Choroid plexus epithelial cell (primary cell): ENCODE measurements at regions not wholly inside any gene's neighbourhood (a gene's known extent, or its start where the extent isn't known, plus 50 kb on each side); places are given as distances from the start of the nearest gene placed in this dataset.
A peak's percentile ranks its signal among the peaks of the same experiment; 100 is the strongest.

Source experiments
- DNase-seq: peaks from one replicate; pipeline ENCODE4 v3.0.0-alpha.2; 2010; ENCODE audit warnings: low read depth
- H3K4me3 ChIP-seq: 2 replicates; pipeline ENCODE4 v1.5.1; 2011; ENCODE audit warnings: low read depth, mild to moderate bottlenecking, control low read depth, low read length, moderate library complexity
- TF ChIP-seq, protein P1 (sequence below): conservative IDR thresholded peaks from 2 replicates; pipeline ENCODE4 v1.5.1; 2011; ENCODE audit warnings: low read depth, mild to moderate bottlenecking, control low read depth, inconsistent platforms, low read length, moderate library complexity

DNA sequence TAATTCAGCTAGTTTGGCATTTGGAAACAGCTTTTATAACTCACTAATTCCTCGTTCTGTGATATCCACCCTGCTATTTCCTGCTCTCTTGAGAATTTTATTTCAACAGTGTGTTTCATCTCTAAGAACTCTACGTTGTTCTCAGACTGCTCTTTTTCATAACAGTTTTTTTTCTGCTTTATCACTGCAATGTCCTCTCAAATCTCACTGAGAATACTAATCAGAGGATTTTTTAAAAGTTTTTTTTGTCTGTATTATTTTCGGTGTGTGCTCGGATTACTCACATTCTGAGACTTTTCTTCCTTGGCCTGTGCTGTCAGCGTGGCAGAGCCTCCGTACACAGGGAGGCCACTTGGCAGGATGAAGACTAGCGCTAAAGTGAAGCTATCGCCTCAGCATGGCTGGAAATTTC lies 59.4 kb upstream of the NEO1 start:
- peak; percentile 51 for DNase-seq
- H3K4me3 ChIP-seq, result no peak overlapping the region
- TF ChIP-seq, protein P1, sequence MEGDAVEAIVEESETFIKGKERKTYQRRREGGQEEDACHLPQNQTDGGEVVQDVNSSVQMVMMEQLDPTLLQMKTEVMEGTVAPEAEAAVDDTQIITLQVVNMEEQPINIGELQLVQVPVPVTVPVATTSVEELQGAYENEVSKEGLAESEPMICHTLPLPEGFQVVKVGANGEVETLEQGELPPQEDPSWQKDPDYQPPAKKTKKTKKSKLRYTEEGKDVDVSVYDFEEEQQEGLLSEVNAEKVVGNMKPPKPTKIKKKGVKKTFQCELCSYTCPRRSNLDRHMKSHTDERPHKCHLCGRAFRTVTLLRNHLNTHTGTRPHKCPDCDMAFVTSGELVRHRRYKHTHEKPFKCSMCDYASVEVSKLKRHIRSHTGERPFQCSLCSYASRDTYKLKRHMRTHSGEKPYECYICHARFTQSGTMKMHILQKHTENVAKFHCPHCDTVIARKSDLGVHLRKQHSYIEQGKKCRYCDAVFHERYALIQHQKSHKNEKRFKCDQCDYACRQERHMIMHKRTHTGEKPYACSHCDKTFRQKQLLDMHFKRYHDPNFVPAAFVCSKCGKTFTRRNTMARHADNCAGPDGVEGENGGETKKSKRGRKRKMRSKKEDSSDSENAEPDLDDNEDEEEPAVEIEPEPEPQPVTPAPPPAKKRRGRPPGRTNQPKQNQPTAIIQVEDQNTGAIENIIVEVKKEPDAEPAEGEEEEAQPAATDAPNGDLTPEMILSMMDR, result no peak

DNA sequence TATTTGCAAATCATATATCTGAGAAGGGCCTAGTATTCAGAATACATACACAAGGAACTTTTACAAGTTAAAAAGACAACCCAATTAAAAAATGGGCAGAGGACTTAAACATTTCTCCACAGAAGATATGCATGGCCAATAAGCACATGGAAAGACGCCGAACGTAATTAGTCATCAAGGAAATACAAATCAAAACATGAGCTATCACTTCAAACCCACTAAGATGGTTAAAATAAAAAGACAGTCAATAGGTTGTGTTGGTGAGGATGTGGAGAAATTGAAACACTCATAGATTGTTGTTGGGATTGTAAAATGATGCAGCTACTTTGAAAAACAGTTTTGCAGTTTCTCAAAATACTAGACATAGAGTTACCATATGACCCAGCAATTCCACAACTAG lies 61.2 kb upstream of the NEO1 start:
- TF ChIP-seq, protein P1, result no peak
- peak; percentile 33 for DNase-seq
- no peak overlapping the region for H3K4me3 ChIP-seq

DNA sequence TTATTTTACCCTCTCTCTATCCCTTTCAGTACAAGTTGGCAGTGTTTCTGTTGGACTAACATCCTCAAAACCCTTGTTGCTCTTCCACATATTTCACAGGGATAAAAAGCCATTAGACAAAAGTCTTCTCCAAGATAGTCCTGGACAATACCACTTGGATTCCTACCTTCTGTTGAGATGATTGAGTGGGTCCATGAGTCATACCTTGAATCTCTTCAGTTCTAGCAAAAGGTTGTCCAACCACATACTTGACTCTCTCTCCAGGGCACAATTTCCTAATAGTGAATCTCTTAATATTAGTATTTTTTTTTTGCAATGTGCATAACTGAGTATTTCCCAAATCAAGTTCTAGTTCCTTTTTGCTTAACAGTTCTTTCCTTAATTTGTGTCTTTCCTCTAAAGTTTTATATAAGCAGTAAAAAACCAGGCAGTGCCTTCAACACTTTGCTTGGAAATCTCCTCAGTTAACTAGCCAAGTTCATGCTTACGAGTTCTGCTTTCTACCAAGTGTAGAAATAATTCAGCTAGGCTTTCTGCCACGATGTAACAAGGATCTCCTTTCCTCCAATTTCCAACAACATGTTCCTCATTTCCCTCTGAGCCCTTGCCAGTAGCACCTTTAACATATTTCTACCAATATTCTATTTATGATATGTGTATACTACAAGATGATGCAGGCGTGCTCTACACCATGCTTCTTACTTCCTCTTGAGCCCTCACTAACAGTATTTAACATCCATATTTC lies 68.3 kb upstream of the NEO1 start:
- H3K4me3 ChIP-seq, result no peak overlapping the region
- TF ChIP-seq, protein P1, result no peak
- no peak for DNase-seq

DNA sequence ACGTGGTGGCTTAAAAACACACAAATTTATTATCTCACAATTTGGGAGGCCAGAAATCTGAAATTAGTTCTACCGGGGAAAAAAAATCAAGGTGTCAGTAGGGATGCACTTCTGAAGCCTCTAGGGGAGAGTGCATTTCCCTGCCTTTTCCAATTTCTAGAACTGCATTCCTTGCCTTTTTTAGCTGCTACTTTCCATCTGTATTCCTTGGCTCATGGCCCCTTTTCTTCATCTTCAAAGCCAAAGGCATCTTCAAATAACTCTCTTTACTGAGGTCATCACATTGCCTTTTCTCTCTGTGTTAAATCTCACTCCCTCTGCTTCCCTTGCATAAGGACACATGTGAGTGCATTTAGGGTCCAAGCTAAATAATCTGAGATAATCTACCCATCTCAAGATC lies 69.5 kb upstream of the NEO1 start:
- no peak overlapping the region for H3K4me3 ChIP-seq
- DNase-seq, result peak; percentile 25
- TF ChIP-seq, protein P1, result no peak

DNA sequence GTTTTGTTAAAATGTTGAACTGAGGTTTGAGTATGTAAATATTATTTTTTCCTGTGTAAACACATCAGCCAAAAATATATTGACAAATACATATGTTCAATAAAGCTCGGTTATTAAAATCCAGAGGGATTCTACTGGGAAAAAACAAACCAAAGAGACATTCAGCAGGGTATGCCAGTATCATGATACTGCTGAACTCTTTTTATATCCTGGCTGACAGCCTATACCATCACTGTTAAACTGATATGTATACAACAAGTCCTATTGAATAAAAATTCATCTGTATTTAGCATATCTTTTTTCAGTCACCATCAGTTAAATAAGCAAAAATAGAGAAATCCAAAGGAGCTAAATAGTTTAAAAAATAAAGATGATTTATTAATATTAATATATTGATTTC lies 71.6 kb upstream of the NEO1 start:
- no peak overlapping the region for H3K4me3 ChIP-seq
- TF ChIP-seq, protein P1, result no peak
- no peak for DNase-seq

DNA sequence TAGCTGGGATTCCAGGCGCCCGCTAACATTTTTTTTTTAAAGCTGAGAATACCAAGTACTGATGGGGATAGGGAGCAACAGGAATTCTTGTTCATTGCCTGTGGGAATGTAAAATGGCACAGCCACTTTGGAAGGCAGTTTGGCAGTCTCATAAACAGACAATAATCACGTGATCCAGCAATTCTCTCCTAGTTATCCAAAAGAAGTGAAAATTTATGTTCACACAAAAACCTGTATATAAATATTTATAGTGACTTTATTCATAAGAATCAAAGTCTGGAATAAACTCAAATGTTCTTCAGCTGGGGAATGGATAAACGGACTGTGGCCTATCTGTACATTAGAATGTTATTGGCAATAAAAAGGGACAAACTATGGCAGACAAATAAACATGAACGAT lies 72.5 kb upstream of the NEO1 start:
- no peak overlapping the region for H3K4me3 ChIP-seq
- TF ChIP-seq, protein P1, result no peak
- no peak for DNase-seq

DNA sequence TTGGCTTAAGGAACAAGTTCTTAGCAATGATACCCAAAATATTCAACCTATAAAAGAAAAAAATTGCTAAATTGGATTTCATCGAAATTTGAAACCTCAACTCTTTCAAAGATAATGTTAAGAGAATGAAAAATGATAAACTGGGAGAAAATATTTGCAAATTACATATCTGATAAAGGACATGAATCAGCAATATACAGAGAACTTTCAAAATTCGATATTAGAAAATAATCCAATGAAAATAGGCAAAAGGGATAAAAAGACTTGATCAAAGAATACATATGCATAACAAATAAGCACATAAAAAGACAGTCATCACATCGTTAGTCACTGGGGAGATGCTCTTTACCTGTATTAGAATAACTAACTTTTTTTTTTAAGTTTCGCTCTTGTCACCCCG lies 73.0 kb upstream of the NEO1 start:
- no peak for DNase-seq
- TF ChIP-seq, protein P1, result no peak
- no peak overlapping the region for H3K4me3 ChIP-seq
